Endodermal cell (in vitro differentiated cells): ENCODE measurements at regions not wholly inside any gene's neighbourhood (a gene's known extent, or its start where the extent isn't known, plus 50 kb on each side); places are given as distances from the start of the nearest gene placed in this dataset.
"Not testable (repeated sequence)": the region's sequence is repeated elsewhere in the genome, so short reads cannot be mapped to it uniquely, and the experiment has no call there.

Experiments
- DNase-seq: peaks from one replicate; pipeline ENCODE4 v3.0.0-alpha.2; 2017
- H3K27ac ChIP-seq: 2 replicates; pipeline ENCODE4 v1.5.1; 2013; ENCODE audit warnings: mild to moderate bottlenecking, low read depth, low read length, moderate library complexity
- H3K27me3 ChIP-seq: 2 replicates; pipeline ENCODE4 v1.6.1; 2013; ENCODE audit warnings: mild to moderate bottlenecking, low read length, moderate library complexity; ENCODE audit not compliant: insufficient read depth, control insufficient read depth, poor library complexity, severe bottlenecking
- H3K36me3 ChIP-seq: 2 replicates; pipeline ENCODE4 v1.7.0; 2013; ENCODE audit warnings: mild to moderate bottlenecking, low read length, moderate library complexity; ENCODE audit not compliant: control insufficient read depth, insufficient read depth
- H3K4me1 ChIP-seq: one replicate; pipeline ENCODE4 v1.7.0; 2013; ENCODE audit warnings: low read length; ENCODE audit not compliant: control insufficient read depth, insufficient read depth
- H3K4me3 ChIP-seq: 2 replicates; pipeline ENCODE4 v1.5.1; 2013; ENCODE audit warnings: mild to moderate bottlenecking, low read length, moderate library complexity
- H3K9ac ChIP-seq: 2 replicates; pipeline ENCODE4 v1.6.1; 2013; ENCODE audit warnings: mild to moderate bottlenecking, low read length, moderate library complexity; ENCODE audit not compliant: poor library complexity, severe bottlenecking; ENCODE audit errors: extremely low read depth
- H3K9me3 ChIP-seq: 2 replicates; pipeline ENCODE4 v1.6.1; 2013; ENCODE audit warnings: mild to moderate bottlenecking, low read length, moderate library complexity; ENCODE audit not compliant: control insufficient read depth
- H3K27ac Mint-ChIP-seq: 2 replicates; pipeline ENCODE4 v1.8.0; 2020; ENCODE audit warnings: mixed read lengths
- H3K27me3 Mint-ChIP-seq: 2 replicates; pipeline ENCODE4 v1.8.0; 2021; ENCODE audit warnings: mild to moderate bottlenecking, mixed read lengths; ENCODE audit not compliant: insufficient read depth
- H3K36me3 Mint-ChIP-seq: 2 replicates; pipeline ENCODE4 v1.8.0; 2020; ENCODE audit warnings: low read depth, mixed read lengths
- H3K4me1 Mint-ChIP-seq: 2 replicates; pipeline ENCODE4 v1.8.0; 2020; ENCODE audit warnings: mixed read lengths
- H3K4me3 Mint-ChIP-seq: 2 replicates; pipeline ENCODE4 v1.8.0; 2020; ENCODE audit warnings: mild to moderate bottlenecking, moderate library complexity, mixed read lengths
- H3K9me3 Mint-ChIP-seq: 2 replicates; pipeline ENCODE4 v1.8.0; 2020; ENCODE audit warnings: mild to moderate bottlenecking, mixed read lengths
- WGBS, 2 experiments: methylation state at CpG; one replicate each; pipeline versions ENCODE4 v1.1.5 to v1.1.7; 2013; ENCODE audit warnings: missing lambda C conversion rate in 2 of 2, mixed read lengths in 1 of 2; ENCODE audit not compliant: insufficient coverage in 1 of 2, insufficient read length in 1 of 2; 5-methylcytosine and 5-hydroxymethylcytosine counted together

GRCh38 chr1:83485314-83486019 lies 513.5 kb downstream of the TTLL7 start:
- H3K4me3 Mint-ChIP-seq, H3K27me3 ChIP-seq, H3K36me3 Mint-ChIP-seq, H3K4me1 Mint-ChIP-seq, H3K9ac ChIP-seq, H3K36me3 ChIP-seq, H3K9me3 ChIP-seq, H3K27me3 Mint-ChIP-seq, H3K4me1 ChIP-seq, H3K9me3 Mint-ChIP-seq, DNase-seq, H3K27ac Mint-ChIP-seq, H3K4me3 ChIP-seq, H3K27ac ChIP-seq: not testable (repeated sequence)
- WGBS, 2 experiments = 94% methylated on average over 2 of the region's 2 CpGs; no CpG with 5 or more reads in 1 of the 2 experiments

GRCh38 chr1:83481284-83481683 lies 517.6 kb downstream of the TTLL7 start:
- H3K9me3 Mint-ChIP-seq, H3K36me3 Mint-ChIP-seq, H3K4me1 ChIP-seq, H3K9me3 ChIP-seq, H3K4me3 Mint-ChIP-seq, H3K27ac ChIP-seq, H3K4me3 ChIP-seq, H3K27me3 ChIP-seq, H3K36me3 ChIP-seq, H3K27ac Mint-ChIP-seq, DNase-seq, H3K9ac ChIP-seq: not testable (repeated sequence)
- Mint-ChIP-seq H3K4me1 (peaks cover 17% of the 10 kb centered on the region), H3K27me3 (peaks cover 12% of the 10 kb centered on the region)
- 94% methylated on average over 2 of the region's 4 CpGs; no CpG with 5 or more reads in 1 of the 2 experiments for WGBS, 2 experiments

- WGBS, 2 experiments = 87 to 100% methylated on average over 1 to 4 of the region's 5 CpGs
- not testable (repeated sequence) for H3K4me3 Mint-ChIP-seq, H3K36me3 ChIP-seq
Measured at GRCh38 chr1:83479591-83480239, 519.2 kb downstream of the TTLL7 start.

GRCh38 chr1:83478127-83478526 lies 520.8 kb downstream of the TTLL7 start:
- H3K36me3 Mint-ChIP-seq, H3K4me3 ChIP-seq, DNase-seq, H3K9me3 ChIP-seq, H3K9ac ChIP-seq, H3K27me3 ChIP-seq, H3K27ac Mint-ChIP-seq, H3K36me3 ChIP-seq, H3K9me3 Mint-ChIP-seq, H3K27ac ChIP-seq, H3K4me1 ChIP-seq, H3K4me3 Mint-ChIP-seq: not testable (repeated sequence)
- WGBS, 2 experiments = 80% methylated on average over 2 of the region's 3 CpGs; no CpG with 5 or more reads in 1 of the 2 experiments
- peaks cover 17% of the 10 kb centered on the region for H3K4me1 Mint-ChIP-seq
- H3K27me3 Mint-ChIP-seq = peaks cover 14% of the 10 kb centered on the region

More at GRCh38 chr1:83479591-83480239, 519.2 kb downstream of the TTLL7 start:
- H3K4me1 ChIP-seq, H3K27ac ChIP-seq, H3K9me3 ChIP-seq, DNase-seq, H3K9ac ChIP-seq, H3K9me3 Mint-ChIP-seq, H3K4me3 ChIP-seq, H3K27me3 ChIP-seq, H3K36me3 Mint-ChIP-seq, H3K27ac Mint-ChIP-seq: not testable (repeated sequence)
- Mint-ChIP-seq H3K4me1 (peaks cover 17% of the 10 kb centered on the region), H3K27me3 (peaks cover 14% of the 10 kb centered on the region)

GRCh38 chr1:83476518-83476917 lies 522.4 kb downstream of the TTLL7 start:
- H3K9me3 Mint-ChIP-seq, H3K27ac ChIP-seq: not testable (repeated sequence)

GRCh38 chr1:83474946-83475345 lies 524.0 kb downstream of the TTLL7 start:
- not testable (repeated sequence) for DNase-seq, H3K4me3 Mint-ChIP-seq, H3K27me3 ChIP-seq, H3K9me3 ChIP-seq, H3K4me1 ChIP-seq, H3K36me3 Mint-ChIP-seq, H3K27ac ChIP-seq, H3K4me3 ChIP-seq, H3K27ac Mint-ChIP-seq, H3K27me3 Mint-ChIP-seq, H3K4me1 Mint-ChIP-seq, H3K36me3 ChIP-seq, H3K9me3 Mint-ChIP-seq, H3K9ac ChIP-seq
- WGBS, 2 experiments = 82% methylated on average over 2 of the region's 3 CpGs; no CpG with 5 or more reads in 1 of the 2 experiments

More at GRCh38 chr1:83476518-83476917, 522.4 kb downstream of the TTLL7 start:
- H3K27me3 ChIP-seq, DNase-seq, H3K4me3 Mint-ChIP-seq, H3K36me3 Mint-ChIP-seq, H3K27ac Mint-ChIP-seq, H3K4me3 ChIP-seq, H3K9me3 ChIP-seq, H3K36me3 ChIP-seq, H3K9ac ChIP-seq, H3K4me1 ChIP-seq: not testable (repeated sequence)
- peaks cover 16% of the 10 kb centered on the region for H3K27me3 Mint-ChIP-seq
- WGBS, 2 experiments = 100% methylated on average over 1 of the region's 2 CpGs; no CpG with 5 or more reads in 1 of the 2 experiments
- H3K4me1 Mint-ChIP-seq = peaks cover 18% of the 10 kb centered on the region

- H3K4me1 ChIP-seq, H3K36me3 ChIP-seq, H3K4me3 ChIP-seq, DNase-seq, H3K4me1 Mint-ChIP-seq, H3K4me3 Mint-ChIP-seq, H3K36me3 Mint-ChIP-seq, H3K9ac ChIP-seq, H3K27ac ChIP-seq, H3K27ac Mint-ChIP-seq, H3K27me3 ChIP-seq, H3K9me3 Mint-ChIP-seq, H3K27me3 Mint-ChIP-seq, H3K9me3 ChIP-seq: not testable (repeated sequence)
- 96 to 100% methylated on average over 3 of the region's 3 CpGs for WGBS, 2 experiments
Measured at GRCh38 chr1:83473986-83474385, 524.9 kb downstream of the TTLL7 start.
